ENCODE measurements at regions not wholly inside any gene's neighbourhood (a gene's known extent, or its start where the extent isn't known, plus 50 kb on each side); places are given as distances from the start of the nearest gene placed in this dataset.

- intact Hi-C loops (cut with micrococcal nuclease), result no loop called here
- Histone ChIP-seq H2AFZ (ENCODE audit: insufficient read depth, low read depth, low read length, poor library complexity, severe bottlenecking) (no peak overlapping the region), H3K27ac (ENCODE audit: low read depth in 1 of 2, low read length in 2 of 2) (no peak overlapping the region), H4K20me1 (ENCODE audit: insufficient read depth, low read length) (no peaks in the 10 kb centered on the region), H3K27me3 (ENCODE audit: control insufficient read depth in 2 of 2, insufficient read depth in 2 of 2, low read length in 2 of 2) (peaks cover 3 to 4% of the 10 kb centered on the region in 2 donors), H3K9me3 (replicated peaks in 1 of 2; ENCODE audit: control insufficient read depth in 1 of 2, insufficient read depth in 1 of 2, low read length in 2 of 2) (peaks cover 0 to under 1% of the 10 kb centered on the region in 2 donors), H3K4me3 (replicated peaks in 1 of 3; ENCODE audit: low read depth in 2 of 3, low read length in 3 of 3) (no peak overlapping the region), H3K9ac (ENCODE audit: insufficient read depth, low read length, poor library complexity, severe bottlenecking) (no peak overlapping the region), H3K36me3 (replicated peaks in 1 of 2; ENCODE audit: control insufficient read depth in 1 of 2, insufficient read depth in 2 of 2, low read length in 2 of 2) (no peaks in the 10 kb centered on the region), H3K4me2 (replicated peaks; ENCODE audit: extremely low read depth, low read length, poor library complexity, severe bottlenecking) (no peak overlapping the region), H3K79me2 (ENCODE audit: insufficient read depth, low read length) (no peaks in the 10 kb centered on the region), H3K4me1 (ENCODE audit: control insufficient read depth in 1 of 2, insufficient read depth in 2 of 2, low read length in 2 of 2) (no peaks in the 10 kb centered on the region)
- no peaks in the 10 kb centered on the region for H3K4me1 Mint-ChIP-seq
- no peak overlapping the region for H3K27ac Mint-ChIP-seq
- peaks cover 11 to 21% (median 18%) of the 10 kb centered on the region in 3 donors for H3K27me3 Mint-ChIP-seq (ENCODE audit: low read depth in 3 of 3)
- peaks cover 0 to 13% (median 2%) of the 10 kb centered on the region in 7 donors for H3K9me3 Mint-ChIP-seq
- WGBS (ENCODE audit: insufficient coverage), result no CpG with 5 or more reads among the region's 5 CpGs
- H3K4me3 Mint-ChIP-seq, result no peak overlapping the region
- H3K36me3 Mint-ChIP-seq, result no peaks in the 10 kb centered on the region
- no peak for TF ChIP-seq CTCF (IDR thresholded peaks at IDR 0.05)
- DNase-seq, result no peak
Observed at GRCh38 chr15:72968531-72968922, 83.7 kb upstream of the NEO1 start.

- H3K4me1 ChIP-seq (ENCODE audit: control insufficient read depth in 1 of 2, insufficient read depth in 2 of 2, low read length in 2 of 2), result no peaks in the 10 kb centered on the region
- DNase-seq, result no peak
- H3K9me3 Mint-ChIP-seq, result peaks cover 2 to 16% (median 8%) of the 10 kb centered on the region in 7 donors
- intact Hi-C loops (cut with micrococcal nuclease), result no loop called here
- H3K4me1 Mint-ChIP-seq, result no peaks in the 10 kb centered on the region
- no peak for TF ChIP-seq CTCF (IDR thresholded peaks at IDR 0.05)
- no peak overlapping the region for H2AFZ ChIP-seq (ENCODE audit: insufficient read depth, low read depth, low read length, poor library complexity, severe bottlenecking)
- H3K36me3 ChIP-seq (replicated peaks in 1 of 2; ENCODE audit: control insufficient read depth in 1 of 2, insufficient read depth in 2 of 2, low read length in 2 of 2), result no peaks in the 10 kb centered on the region
- no peaks in the 10 kb centered on the region for H3K79me2 ChIP-seq (ENCODE audit: insufficient read depth, low read length)
- peaks cover 3 to 4% of the 10 kb centered on the region in 2 donors for H3K27me3 ChIP-seq (ENCODE audit: control insufficient read depth in 2 of 2, insufficient read depth in 2 of 2, low read length in 2 of 2)
- H3K4me3 ChIP-seq (replicated peaks in 1 of 3; ENCODE audit: low read depth in 2 of 3, low read length in 3 of 3), result no peak overlapping the region
- no peaks in the 10 kb centered on the region for H4K20me1 ChIP-seq (ENCODE audit: insufficient read depth, low read length)
- no peaks in the 10 kb centered on the region for H3K36me3 Mint-ChIP-seq
- peaks cover 0 to 3% of the 10 kb centered on the region in 2 donors for H3K9me3 ChIP-seq (replicated peaks in 1 of 2; ENCODE audit: control insufficient read depth in 1 of 2, insufficient read depth in 1 of 2, low read length in 2 of 2)
- H3K27me3 Mint-ChIP-seq (ENCODE audit: low read depth in 3 of 3), result peaks cover 11 to 21% (median 19%) of the 10 kb centered on the region in 3 donors
- WGBS (ENCODE audit: insufficient coverage), result 39% methylated on average over 3 of the region's 5 CpGs
- H3K27ac ChIP-seq (ENCODE audit: low read depth in 1 of 2, low read length in 2 of 2), result no peak overlapping the region
- no peak overlapping the region for H3K4me2 ChIP-seq (replicated peaks; ENCODE audit: extremely low read depth, low read length, poor library complexity, severe bottlenecking)
- no peak overlapping the region for H3K4me3 Mint-ChIP-seq
- no peak overlapping the region for H3K27ac Mint-ChIP-seq
- no peak overlapping the region for H3K9ac ChIP-seq (ENCODE audit: insufficient read depth, low read length, poor library complexity, severe bottlenecking)
Observed at GRCh38 chr15:72967811-72968530, 84.3 kb upstream of the NEO1 start.
